ENCODE measurements at regions not wholly inside any gene's neighbourhood (a gene's known extent, or its start where the extent isn't known, plus 50 kb on each side); places are given as distances from the start of the nearest gene placed in this dataset.
A peak's percentile ranks its signal among the peaks of the same experiment; 100 is the strongest.

- TF ChIP-seq CTCF (IDR thresholded peaks at IDR 0.05 in 8 of 11, conservative IDR thresholded peaks at IDR 0.05 in 3 of 11) = peak in 1 of 11 experiments; percentile 37
- TF ChIP-seq POLR2A (IDR thresholded peaks at IDR 0.05) = no peak
- no peak for TF ChIP-seq POLR2AphosphoS5 (IDR thresholded peaks at IDR 0.05)
These were observed 101.5 kb downstream of the MXRA5 start for GRCh38 chrX:3244955-3245354.

All from spleen (tissue), 7 donors.